GM13976 (cell line): ENCODE measurements at regions not wholly inside any gene's neighbourhood (a gene's known extent, or its start where the extent isn't known, plus 50 kb on each side); places are given as distances from the start of the nearest gene placed in this dataset.

Source experiments
- DNase-seq: peaks from one replicate; pipeline ENCODE4 v3.0.0; 2012; ENCODE audit warnings: low spot score
- in situ Hi-C: fragments of 300-500 bp; cut with MboI; formaldehyde crosslinking; loops from one replicate; pipeline ENCODE4 v1.12.0; 2022; ENCODE audit warnings: low sequenced_read_pairs, mixed read lengths, inconsistent platforms; ENCODE audit not compliant: unreplicated experiment
- TF ChIP-seq, protein P1 (sequence below): IDR thresholded peaks from 2 replicates; pipeline ENCODE4 v1.5.1; 2012; ENCODE audit warnings: borderline replicate concordance, mild to moderate bottlenecking; ENCODE audit not compliant: insufficient read depth; ENCODE audit errors: extremely low read depth, missing control alignments, control extremely low read depth

DNA sequence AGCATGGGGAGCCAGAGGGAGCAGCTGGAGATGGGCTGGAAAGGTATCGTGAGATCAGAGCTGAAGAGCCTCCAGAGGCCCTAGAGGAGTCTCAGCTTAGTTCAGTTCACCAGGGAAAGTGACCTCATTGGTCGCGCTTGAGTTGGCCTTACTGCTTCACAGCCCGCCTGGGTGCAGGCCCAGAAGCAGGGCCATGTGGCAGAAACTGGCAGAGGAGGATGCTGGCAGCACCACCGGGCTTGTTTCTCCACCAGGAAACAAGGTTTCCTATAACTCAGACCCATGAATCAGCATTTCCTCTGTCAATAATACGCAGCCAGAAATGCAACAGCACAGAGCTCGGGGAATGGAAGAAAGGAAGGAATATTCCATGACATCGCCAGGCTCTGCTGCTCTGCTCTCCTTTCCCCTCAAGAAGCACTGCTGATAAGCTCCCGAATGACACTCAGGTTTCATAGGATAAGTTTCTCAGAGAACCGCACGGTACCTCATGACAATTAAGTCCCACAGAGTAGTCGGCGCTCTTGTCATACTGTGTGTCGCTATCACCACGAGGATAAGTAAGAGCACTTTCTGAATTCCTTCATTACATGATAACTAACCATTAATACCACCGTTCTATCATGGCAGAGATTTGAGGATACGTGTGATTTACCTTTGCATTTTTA lies 147.1 kb upstream of the LPP start:
- in situ Hi-C loops = no loop called here
- TF ChIP-seq, protein P1, sequence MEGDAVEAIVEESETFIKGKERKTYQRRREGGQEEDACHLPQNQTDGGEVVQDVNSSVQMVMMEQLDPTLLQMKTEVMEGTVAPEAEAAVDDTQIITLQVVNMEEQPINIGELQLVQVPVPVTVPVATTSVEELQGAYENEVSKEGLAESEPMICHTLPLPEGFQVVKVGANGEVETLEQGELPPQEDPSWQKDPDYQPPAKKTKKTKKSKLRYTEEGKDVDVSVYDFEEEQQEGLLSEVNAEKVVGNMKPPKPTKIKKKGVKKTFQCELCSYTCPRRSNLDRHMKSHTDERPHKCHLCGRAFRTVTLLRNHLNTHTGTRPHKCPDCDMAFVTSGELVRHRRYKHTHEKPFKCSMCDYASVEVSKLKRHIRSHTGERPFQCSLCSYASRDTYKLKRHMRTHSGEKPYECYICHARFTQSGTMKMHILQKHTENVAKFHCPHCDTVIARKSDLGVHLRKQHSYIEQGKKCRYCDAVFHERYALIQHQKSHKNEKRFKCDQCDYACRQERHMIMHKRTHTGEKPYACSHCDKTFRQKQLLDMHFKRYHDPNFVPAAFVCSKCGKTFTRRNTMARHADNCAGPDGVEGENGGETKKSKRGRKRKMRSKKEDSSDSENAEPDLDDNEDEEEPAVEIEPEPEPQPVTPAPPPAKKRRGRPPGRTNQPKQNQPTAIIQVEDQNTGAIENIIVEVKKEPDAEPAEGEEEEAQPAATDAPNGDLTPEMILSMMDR = no peak
- no peak for DNase-seq

DNA sequence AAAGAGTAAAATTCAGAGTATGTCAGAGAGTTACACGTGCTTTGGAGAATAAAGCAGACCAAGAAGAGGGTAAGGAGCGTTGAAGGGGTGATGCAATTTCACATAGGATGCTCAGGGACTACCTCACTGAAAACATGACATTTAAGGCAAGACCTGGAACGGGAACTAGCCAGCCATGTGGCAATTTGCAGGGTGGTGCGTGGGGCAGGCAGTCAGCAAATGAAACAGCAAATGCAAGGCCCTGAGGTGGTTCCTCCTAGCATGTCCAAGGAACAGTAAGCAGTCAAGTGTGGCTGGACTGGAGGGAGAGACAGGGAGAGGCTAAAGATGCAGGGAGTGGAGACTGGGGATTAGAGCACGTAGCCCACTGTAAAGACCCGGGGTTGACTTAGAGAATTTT lies 146.1 kb upstream of the LPP start:
- in situ Hi-C loops = no loop called here

DNA sequence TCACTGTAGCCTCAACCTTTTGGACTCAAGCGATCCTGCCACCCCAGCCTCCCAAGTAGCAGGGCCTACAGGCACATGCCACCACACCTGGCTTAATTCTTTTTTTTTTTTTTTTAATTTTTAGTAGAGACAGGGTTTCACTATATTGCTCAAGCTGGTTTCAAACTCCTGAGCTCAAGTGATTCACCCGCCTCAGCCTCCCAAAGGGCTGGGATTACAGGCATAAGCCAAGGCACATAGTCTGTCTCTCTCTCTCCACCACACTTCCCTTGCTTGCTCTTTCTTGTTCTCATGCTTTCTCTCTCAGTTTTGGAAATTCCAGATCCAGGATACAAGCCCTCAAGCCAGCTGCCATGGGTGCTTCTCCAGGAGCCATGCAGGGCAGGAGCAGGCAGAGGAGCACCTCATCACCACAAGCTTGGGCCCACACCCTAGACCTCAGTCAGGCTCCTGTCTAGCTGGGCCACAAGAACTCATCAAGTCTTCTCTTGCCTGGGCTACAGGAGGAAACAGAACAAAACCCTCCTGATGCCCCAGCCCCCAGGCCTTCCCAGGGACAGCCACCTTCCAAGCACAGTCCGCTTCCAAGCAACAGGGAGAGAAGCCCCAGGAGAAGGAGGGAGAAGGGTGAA lies 145.3 kb upstream of the LPP start:
- in situ Hi-C loops = no loop called here
- no peak for DNase-seq

More for the DNA sequence above, 146.1 kb upstream of the LPP start:
- TF ChIP-seq, protein P1 = no peak
- DNase-seq = no peak

DNA sequence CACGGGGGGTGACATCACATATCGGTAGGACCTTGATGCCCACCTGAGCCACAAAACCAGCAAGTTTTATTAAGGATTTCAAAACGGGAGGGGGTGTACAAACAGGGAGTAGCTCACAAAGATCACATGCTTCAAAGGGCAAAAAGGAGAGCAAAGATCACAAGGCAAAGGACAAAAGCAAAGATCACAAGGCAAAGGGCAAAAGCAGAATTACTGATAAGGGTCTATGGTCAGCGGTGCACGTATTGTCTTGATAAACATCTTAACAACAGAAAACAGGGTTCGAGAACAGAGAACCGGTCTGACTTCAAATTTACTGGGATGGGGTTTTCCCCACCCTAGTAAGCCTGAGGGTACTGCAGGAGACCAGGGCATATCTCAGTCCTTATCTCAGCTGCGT lies 143.5 kb upstream of the LPP start:
- in situ Hi-C loops = no loop called here
- TF ChIP-seq, protein P1 = no peak
- DNase-seq = no peak

More for the DNA sequence above, 145.3 kb upstream of the LPP start:
- TF ChIP-seq, protein P1 = no peak

DNA sequence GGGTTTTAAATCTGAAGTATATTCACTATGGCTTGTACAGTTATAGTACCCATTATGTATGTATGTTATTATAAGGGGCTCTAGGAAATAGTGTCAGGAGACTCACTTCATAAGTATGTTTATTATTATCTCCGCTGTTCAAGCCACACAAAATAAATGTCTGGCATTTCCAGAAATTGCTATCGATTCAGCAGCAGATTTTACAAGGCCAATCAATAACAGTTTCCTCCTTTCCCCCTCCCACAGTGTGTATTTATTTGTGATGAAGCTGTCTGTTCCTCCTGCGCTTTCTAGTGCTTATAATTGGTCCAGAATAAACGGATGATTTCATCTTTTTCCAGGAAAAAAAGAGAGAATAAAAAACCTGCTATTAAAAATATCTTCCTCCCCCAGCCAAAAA lies 134.2 kb upstream of the LPP start:
- no peak for DNase-seq
- in situ Hi-C loops = no loop called here
- TF ChIP-seq, protein P1 = no peak

DNA sequence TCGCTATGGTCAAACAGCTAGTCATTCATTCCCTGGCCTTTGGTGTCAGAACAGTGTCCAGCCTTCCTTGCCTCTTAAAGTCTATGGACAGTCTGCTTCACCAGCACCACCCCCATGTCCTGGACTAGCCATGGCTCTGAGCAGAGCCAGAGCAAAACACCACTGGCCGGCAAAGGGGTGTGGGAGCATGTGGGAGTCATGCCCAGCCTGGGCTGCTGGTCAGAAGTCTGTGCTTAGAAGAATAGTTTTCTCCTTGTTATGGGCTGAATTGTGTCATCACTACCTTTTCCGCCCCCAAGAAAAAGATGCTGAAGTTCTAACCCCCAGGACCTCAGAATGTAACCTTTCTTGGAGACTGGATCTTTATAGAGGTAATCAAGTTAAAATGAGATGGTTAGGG lies 132.9 kb upstream of the LPP start:
- in situ Hi-C loops = no loop called here
- no peak for DNase-seq
- TF ChIP-seq, protein P1 = no peak
